Heart left ventricle (tissue), 13 donors: ENCODE measurements at regions not wholly inside any gene's neighbourhood (a gene's known extent, or its start where the extent isn't known, plus 50 kb on each side); places are given as distances from the start of the nearest gene placed in this dataset.

Source experiments
- POLR2A ChIP-seq, 2 donors: fragments of 450-650 bp; IDR thresholded peaks; one replicate each; pipeline ENCODE4 v1.6.1; 2017; ENCODE audit warnings: antibody characterized with exemption in 2 of 2, mild to moderate bottlenecking in 2 of 2, moderate library complexity in 2 of 2
- TF ChIP-seq, protein P1 (sequence below), 12 donors: fragments of 200-600 bp; sonication (generic) in 4 of 12; IDR thresholded peaks; one replicate each; pipeline versions ENCODE4 v1.5.0 to v1.8.0; 2018 to 2022; ENCODE audit warnings: antibody characterized with exemption in 12 of 12, mild to moderate bottlenecking in 5 of 12
- donor health status: ischemic (EF 13 %, LVEDD 7.1; RV severe dilation, severe dysfunction).
- donor health status: DM: no; HTN: yes; CAD: no.
- donor health status: DM: no; HTN: no; CAD: no.
- donor health status: ischemic (EF 25% LVEDD 6.9; RV normal size, moderate dysfunction).
- donor health status: ischemic (EF 25% LVEDD 5.7; RV mildly dilated, moderate dysfunction).
- donor health status: ischemic (EF 35%, LVEDD 5.7; RV mildly dilated, moderate dysfunction).
- donor health status: nonischemic (EF 11% LVEDD 7.7; RV severe dilation, severe dysfunction).
- donor health status: DM: yes; HTN: yes; CAD: no.
- donor health status: PGD.
- donor health status: ischemic (EF 29% LVEDD 5.4; RV normal size, mild dysfunction).
- donor health status: nonischemic (EF 23%, LVEDD 6.1; RV moderate dilation, normal function).

DNA sequence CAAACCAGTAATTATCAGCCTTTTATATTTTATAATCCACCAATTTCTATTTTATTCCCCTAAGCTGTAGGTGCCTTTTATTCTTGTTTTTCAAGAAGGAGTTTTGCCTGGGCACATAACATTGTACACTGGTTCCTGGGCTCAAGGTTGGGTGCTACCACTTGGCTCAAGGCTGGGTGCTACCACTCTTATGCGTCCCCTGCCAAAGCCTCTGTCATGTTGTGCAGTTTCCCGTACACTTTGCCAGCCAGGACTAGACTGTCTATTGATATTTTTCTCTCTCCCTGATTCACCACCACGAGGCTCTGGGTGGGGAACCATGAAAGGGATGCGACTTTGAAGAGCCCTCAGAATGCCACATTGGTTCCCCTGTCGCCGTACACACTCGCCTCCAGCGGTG, 52.5 kb upstream of the VASH1 start:
- TF ChIP-seq, protein P1, sequence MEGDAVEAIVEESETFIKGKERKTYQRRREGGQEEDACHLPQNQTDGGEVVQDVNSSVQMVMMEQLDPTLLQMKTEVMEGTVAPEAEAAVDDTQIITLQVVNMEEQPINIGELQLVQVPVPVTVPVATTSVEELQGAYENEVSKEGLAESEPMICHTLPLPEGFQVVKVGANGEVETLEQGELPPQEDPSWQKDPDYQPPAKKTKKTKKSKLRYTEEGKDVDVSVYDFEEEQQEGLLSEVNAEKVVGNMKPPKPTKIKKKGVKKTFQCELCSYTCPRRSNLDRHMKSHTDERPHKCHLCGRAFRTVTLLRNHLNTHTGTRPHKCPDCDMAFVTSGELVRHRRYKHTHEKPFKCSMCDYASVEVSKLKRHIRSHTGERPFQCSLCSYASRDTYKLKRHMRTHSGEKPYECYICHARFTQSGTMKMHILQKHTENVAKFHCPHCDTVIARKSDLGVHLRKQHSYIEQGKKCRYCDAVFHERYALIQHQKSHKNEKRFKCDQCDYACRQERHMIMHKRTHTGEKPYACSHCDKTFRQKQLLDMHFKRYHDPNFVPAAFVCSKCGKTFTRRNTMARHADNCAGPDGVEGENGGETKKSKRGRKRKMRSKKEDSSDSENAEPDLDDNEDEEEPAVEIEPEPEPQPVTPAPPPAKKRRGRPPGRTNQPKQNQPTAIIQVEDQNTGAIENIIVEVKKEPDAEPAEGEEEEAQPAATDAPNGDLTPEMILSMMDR (IDR thresholded peaks at IDR 0.05) = no peak
- no peak for TF ChIP-seq POLR2A (IDR thresholded peaks at IDR 0.05)
